ENCODE measurements at regions not wholly inside any gene's neighbourhood (a gene's known extent, or its start where the extent isn't known, plus 50 kb on each side); places are given as distances from the start of the nearest gene placed in this dataset.
"Not testable (repeated sequence)": the region's sequence is repeated elsewhere in the genome, so short reads cannot be mapped to it uniquely, and the experiment has no call there.

DNA sequence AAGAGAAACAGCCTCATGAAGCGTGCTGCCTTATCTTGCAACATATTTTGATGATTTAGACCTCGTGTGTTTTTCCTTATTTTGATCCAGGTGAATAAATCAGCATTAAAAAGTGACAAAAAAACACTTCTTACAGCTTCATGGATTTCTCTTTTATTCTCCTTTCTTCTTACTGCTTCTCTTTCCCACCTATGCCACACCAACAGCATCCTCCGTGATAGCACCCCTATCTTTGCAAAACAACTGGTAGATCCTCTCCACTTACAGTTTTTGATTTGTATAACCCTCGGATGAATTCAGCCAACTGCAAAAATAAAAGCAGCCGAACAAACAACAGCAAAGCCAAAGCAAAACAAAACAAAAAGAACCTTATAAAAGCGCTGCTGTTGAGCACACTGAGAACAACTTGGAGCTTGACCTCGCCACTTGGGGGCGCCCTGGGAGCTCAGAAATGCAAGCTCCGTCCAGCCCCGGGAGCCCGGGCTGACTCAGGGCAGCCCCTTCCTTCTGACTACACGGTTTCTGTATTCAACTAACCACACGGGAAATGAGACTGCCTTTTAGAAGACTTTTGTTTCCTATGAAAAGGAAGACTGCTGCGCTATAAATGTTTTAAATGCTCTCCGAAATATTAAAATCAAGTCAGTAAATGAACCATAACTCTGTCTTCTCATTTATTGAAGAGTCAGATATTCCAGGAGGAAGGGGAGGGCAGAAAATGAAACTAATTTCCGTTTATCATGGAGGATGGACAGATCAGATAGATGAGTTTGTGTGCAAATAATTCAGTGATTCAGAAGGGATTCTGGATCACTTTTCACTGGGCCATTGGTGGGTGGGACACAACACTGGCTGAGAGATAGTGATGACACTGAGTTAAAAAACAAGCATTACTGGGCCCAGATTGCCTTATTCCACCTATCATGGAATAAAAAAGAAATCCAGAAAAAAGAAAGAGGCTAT is 186.8 kb downstream of the ATP6V0E2 start:
- TF ChIP-seq, protein P1, sequence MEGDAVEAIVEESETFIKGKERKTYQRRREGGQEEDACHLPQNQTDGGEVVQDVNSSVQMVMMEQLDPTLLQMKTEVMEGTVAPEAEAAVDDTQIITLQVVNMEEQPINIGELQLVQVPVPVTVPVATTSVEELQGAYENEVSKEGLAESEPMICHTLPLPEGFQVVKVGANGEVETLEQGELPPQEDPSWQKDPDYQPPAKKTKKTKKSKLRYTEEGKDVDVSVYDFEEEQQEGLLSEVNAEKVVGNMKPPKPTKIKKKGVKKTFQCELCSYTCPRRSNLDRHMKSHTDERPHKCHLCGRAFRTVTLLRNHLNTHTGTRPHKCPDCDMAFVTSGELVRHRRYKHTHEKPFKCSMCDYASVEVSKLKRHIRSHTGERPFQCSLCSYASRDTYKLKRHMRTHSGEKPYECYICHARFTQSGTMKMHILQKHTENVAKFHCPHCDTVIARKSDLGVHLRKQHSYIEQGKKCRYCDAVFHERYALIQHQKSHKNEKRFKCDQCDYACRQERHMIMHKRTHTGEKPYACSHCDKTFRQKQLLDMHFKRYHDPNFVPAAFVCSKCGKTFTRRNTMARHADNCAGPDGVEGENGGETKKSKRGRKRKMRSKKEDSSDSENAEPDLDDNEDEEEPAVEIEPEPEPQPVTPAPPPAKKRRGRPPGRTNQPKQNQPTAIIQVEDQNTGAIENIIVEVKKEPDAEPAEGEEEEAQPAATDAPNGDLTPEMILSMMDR (conservative IDR thresholded peaks at IDR 0.05; ENCODE audit: low read depth, low read length), result 0 out of 2 replicates have a peak, but pooled peaks have one; percentile 17
- not testable (repeated sequence) for TF ChIP-seq EZH2phosphoT487 (IDR thresholded peaks at IDR 0.05; ENCODE audit: borderline replicate concordance, low read length)

Data from PC-3 (cell line).